Dendritic cell treated with granulocyte-macrophage colony-stimulating factor and Interleukin-4, amounts not matched to agents 40 ng/mL and 50 ng/mL, for 4 days (primary cell): ENCODE measurements at regions not wholly inside any gene's neighbourhood (a gene's known extent, or its start where the extent isn't known, plus 50 kb on each side); places are given as distances from the start of the nearest gene placed in this dataset.

ENCODE experiments used
- H3K27ac Mint-ChIP-seq: one replicate; pipeline ENCODE4 v1.8.0; 2022; ENCODE audit warnings: mild to moderate bottlenecking, mixed read lengths
- H3K27me3 Mint-ChIP-seq: one replicate; pipeline ENCODE4 v1.8.0; 2022; ENCODE audit warnings: mild to moderate bottlenecking, mixed read lengths
- H3K36me3 Mint-ChIP-seq: one replicate; pipeline ENCODE4 v1.8.0; 2022; ENCODE audit warnings: low read depth, mixed read lengths
- H3K4me1 Mint-ChIP-seq: one replicate; pipeline ENCODE4 v1.8.0; 2022; ENCODE audit warnings: low read depth, mixed read lengths
- H3K4me3 Mint-ChIP-seq: one replicate; pipeline ENCODE4 v1.8.0; 2022; ENCODE audit warnings: mild to moderate bottlenecking, moderate library complexity, mixed read lengths
- H3K9me3 Mint-ChIP-seq: one replicate; pipeline ENCODE4 v1.8.0; 2022; ENCODE audit warnings: mixed read lengths
- intact Hi-C: fragments of 100-400 bp; cut with micrococcal nuclease; formaldehyde crosslinking; loops from one replicate; pipeline ENCODE4 v1.15.0; 2022

- H3K4me1 Mint-ChIP-seq = no peaks in the 10 kb centered on the region
- no peaks in the 10 kb centered on the region for H3K36me3 Mint-ChIP-seq
- intact Hi-C loops = no loop called here
- H3K27ac Mint-ChIP-seq = no peak overlapping the region
- H3K9me3 Mint-ChIP-seq = no peaks in the 10 kb centered on the region
- no peaks in the 10 kb centered on the region for H3K27me3 Mint-ChIP-seq
- H3K4me3 Mint-ChIP-seq = no peak overlapping the region
These were observed 280.9 kb upstream of the TCF4 start for GRCh38 chr18:55868909-55869308.

GRCh38 chr18:55866886-55867285 is 278.9 kb upstream of the TCF4 start:
- no peak overlapping the region for H3K27ac Mint-ChIP-seq
- H3K4me1 Mint-ChIP-seq = no peaks in the 10 kb centered on the region
- no peaks in the 10 kb centered on the region for H3K9me3 Mint-ChIP-seq
- intact Hi-C loops = no loop called here
- no peak overlapping the region for H3K4me3 Mint-ChIP-seq
- H3K36me3 Mint-ChIP-seq = no peaks in the 10 kb centered on the region
- H3K27me3 Mint-ChIP-seq = no peaks in the 10 kb centered on the region

- Mint-ChIP-seq H3K4me3 (no peak overlapping the region), H3K36me3 (no peaks in the 10 kb centered on the region), H3K4me1 (no peaks in the 10 kb centered on the region), H3K9me3 (no peaks in the 10 kb centered on the region), H3K27ac (no peak overlapping the region), H3K27me3 (no peaks in the 10 kb centered on the region)
- intact Hi-C loops = no loop called here
These were observed 278.0 kb upstream of the TCF4 start for GRCh38 chr18:55866006-55866405.

GRCh38 chr18:55864281-55864680 is 276.3 kb upstream of the TCF4 start:
- no peaks in the 10 kb centered on the region for H3K36me3 Mint-ChIP-seq
- H3K9me3 Mint-ChIP-seq = no peaks in the 10 kb centered on the region
- intact Hi-C loops = no loop called here
- H3K4me3 Mint-ChIP-seq = no peak overlapping the region
- H3K27ac Mint-ChIP-seq = no peak overlapping the region
- H3K4me1 Mint-ChIP-seq = no peaks in the 10 kb centered on the region
- no peaks in the 10 kb centered on the region for H3K27me3 Mint-ChIP-seq

- no peak overlapping the region for H3K27ac Mint-ChIP-seq
- intact Hi-C loops = no loop called here
- H3K27me3 Mint-ChIP-seq = no peaks in the 10 kb centered on the region
- no peaks in the 10 kb centered on the region for H3K4me1 Mint-ChIP-seq
- no peaks in the 10 kb centered on the region for H3K36me3 Mint-ChIP-seq
- H3K4me3 Mint-ChIP-seq = no peak overlapping the region
- H3K9me3 Mint-ChIP-seq = no peaks in the 10 kb centered on the region
These were observed 275.9 kb upstream of the TCF4 start for GRCh38 chr18:55863876-55864275.

- Mint-ChIP-seq H3K4me1 (no peaks in the 10 kb centered on the region), H3K27me3 (no peaks in the 10 kb centered on the region), H3K4me3 (no peak overlapping the region), H3K36me3 (no peaks in the 10 kb centered on the region), H3K27ac (no peak overlapping the region), H3K9me3 (no peaks in the 10 kb centered on the region)
- intact Hi-C loops = no loop called here
These were observed 275.4 kb upstream of the TCF4 start for GRCh38 chr18:55863391-55863706.

- Mint-ChIP-seq H3K9me3 (no peaks in the 10 kb centered on the region), H3K4me3 (no peak overlapping the region), H3K36me3 (no peaks in the 10 kb centered on the region), H3K27me3 (no peaks in the 10 kb centered on the region), H3K4me1 (no peaks in the 10 kb centered on the region), H3K27ac (no peak overlapping the region)
- intact Hi-C loops = no loop called here
These were observed 274.9 kb upstream of the TCF4 start for GRCh38 chr18:55862693-55863390.

- Mint-ChIP-seq H3K4me3 (no peak overlapping the region), H3K36me3 (no peaks in the 10 kb centered on the region), H3K4me1 (no peaks in the 10 kb centered on the region), H3K9me3 (no peaks in the 10 kb centered on the region), H3K27ac (no peak overlapping the region), H3K27me3 (no peaks in the 10 kb centered on the region)
- intact Hi-C loops = no loop called here
These were observed 273.3 kb upstream of the TCF4 start for GRCh38 chr18:55861266-55861665.

GRCh38 chr18:55858661-55859515 is 270.9 kb upstream of the TCF4 start:
- Mint-ChIP-seq H3K9me3 (no peaks in the 10 kb centered on the region), H3K27ac (no peak overlapping the region), H3K4me3 (no peak overlapping the region), H3K36me3 (no peaks in the 10 kb centered on the region), H3K4me1 (no peaks in the 10 kb centered on the region), H3K27me3 (no peaks in the 10 kb centered on the region)
- intact Hi-C loops = no loop called here

- Mint-ChIP-seq H3K36me3 (no peaks in the 10 kb centered on the region), H3K27ac (no peak overlapping the region)
These were observed 270.0 kb upstream of the TCF4 start for GRCh38 chr18:55857956-55858355.

GRCh38 chr18:55857409-55857808 is 269.4 kb upstream of the TCF4 start:
- Mint-ChIP-seq H3K9me3 (no peaks in the 10 kb centered on the region), H3K4me3 (no peak overlapping the region), H3K27ac (no peak overlapping the region), H3K36me3 (no peaks in the 10 kb centered on the region), H3K4me1 (no peaks in the 10 kb centered on the region), H3K27me3 (no peaks in the 10 kb centered on the region)
- intact Hi-C loops = no loop called here

More at GRCh38 chr18:55857956-55858355, 270.0 kb upstream of the TCF4 start:
- Mint-ChIP-seq H3K27me3 (no peaks in the 10 kb centered on the region), H3K4me3 (no peak overlapping the region), H3K4me1 (no peaks in the 10 kb centered on the region), H3K9me3 (no peaks in the 10 kb centered on the region)
- intact Hi-C loops = no loop called here

- intact Hi-C loops = no loop called here
- H3K9me3 Mint-ChIP-seq = no peaks in the 10 kb centered on the region
- no peak overlapping the region for H3K4me3 Mint-ChIP-seq
- no peaks in the 10 kb centered on the region for H3K4me1 Mint-ChIP-seq
- H3K36me3 Mint-ChIP-seq = no peaks in the 10 kb centered on the region
- no peak overlapping the region for H3K27ac Mint-ChIP-seq
- H3K27me3 Mint-ChIP-seq = no peaks in the 10 kb centered on the region
These were observed 268.7 kb upstream of the TCF4 start for GRCh38 chr18:55856679-55857078.

- Mint-ChIP-seq H3K27ac (no peak overlapping the region), H3K27me3 (no peaks in the 10 kb centered on the region), H3K36me3 (no peaks in the 10 kb centered on the region), H3K4me1 (no peaks in the 10 kb centered on the region), H3K4me3 (no peak overlapping the region), H3K9me3 (no peaks in the 10 kb centered on the region)
- intact Hi-C loops = no loop called here
These were observed 268.2 kb upstream of the TCF4 start for GRCh38 chr18:55856229-55856628.

- no peak overlapping the region for H3K27ac Mint-ChIP-seq
- no peaks in the 10 kb centered on the region for H3K27me3 Mint-ChIP-seq
- intact Hi-C loops = no loop called here
- no peaks in the 10 kb centered on the region for H3K4me1 Mint-ChIP-seq
- no peaks in the 10 kb centered on the region for H3K9me3 Mint-ChIP-seq
- H3K4me3 Mint-ChIP-seq = no peak overlapping the region
- no peaks in the 10 kb centered on the region for H3K36me3 Mint-ChIP-seq
These were observed 265.3 kb upstream of the TCF4 start for GRCh38 chr18:55853268-55853667.

- H3K4me3 Mint-ChIP-seq = no peak overlapping the region
- intact Hi-C loops = no loop called here
- H3K36me3 Mint-ChIP-seq = no peaks in the 10 kb centered on the region
- H3K27me3 Mint-ChIP-seq = no peaks in the 10 kb centered on the region
- H3K4me1 Mint-ChIP-seq = no peaks in the 10 kb centered on the region
- H3K9me3 Mint-ChIP-seq = no peaks in the 10 kb centered on the region
- H3K27ac Mint-ChIP-seq = no peak overlapping the region
These were observed 262.9 kb upstream of the TCF4 start for GRCh38 chr18:55850904-55851303.
